GM10266 (cell line): ENCODE measurements at regions not wholly inside any gene's neighbourhood (a gene's known extent, or its start where the extent isn't known, plus 50 kb on each side); places are given as distances from the start of the nearest gene placed in this dataset.

Experiments
- DNase-seq: peaks from one replicate; pipeline ENCODE4 v3.0.0; 2012; ENCODE audit errors: extremely low spot score
- CTCF ChIP-seq: IDR thresholded peaks from 2 replicates; pipeline ENCODE4 v1.5.1; 2012; ENCODE audit warnings: mild to moderate bottlenecking, low read depth; ENCODE audit not compliant: control insufficient read depth, insufficient read depth; ENCODE audit errors: missing control alignments

- TF ChIP-seq CTCF, result no peak
Observed at GRCh38 chr1:229815961-229816360, 189.9 kb downstream of the URB2 start.

DNA sequence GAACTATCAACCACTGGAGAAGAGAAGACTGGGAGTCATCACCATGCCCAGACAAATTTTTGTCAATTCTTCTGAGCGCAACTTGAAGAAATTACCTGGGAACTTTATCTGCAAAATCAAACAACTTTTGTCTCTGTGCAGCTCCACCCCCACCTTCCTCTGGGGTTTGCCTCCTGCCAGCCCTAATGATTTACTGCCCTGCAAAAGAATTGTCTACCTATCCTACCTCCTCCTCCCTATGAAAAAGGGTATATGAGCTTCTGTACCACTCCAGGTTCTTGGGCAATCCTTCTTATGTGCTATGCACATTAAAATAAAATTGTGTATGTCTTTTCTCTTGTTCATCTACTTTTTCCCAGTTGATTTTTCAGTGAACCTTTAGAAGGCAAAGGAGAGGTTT is 191.9 kb downstream of the URB2 start:
- no peak for DNase-seq
- no peak for TF ChIP-seq CTCF

More at GRCh38 chr1:229815961-229816360, 189.9 kb downstream of the URB2 start:
- DNase-seq, result no peak

GRCh38 chr1:229819091-229819490 is 193.0 kb downstream of the URB2 start:
- TF ChIP-seq CTCF, result no peak
- no peak for DNase-seq

- no peak for DNase-seq
- TF ChIP-seq CTCF, result no peak
Observed at GRCh38 chr1:229822026-229822425, 196.0 kb downstream of the URB2 start.

- TF ChIP-seq CTCF, result no peak
- no peak for DNase-seq
Observed at GRCh38 chr1:229825042-229825441, 199.0 kb downstream of the URB2 start.

- no peak for TF ChIP-seq CTCF
- no peak for DNase-seq
Observed at GRCh38 chr1:229828461-229828860, 202.4 kb downstream of the URB2 start.

DNA sequence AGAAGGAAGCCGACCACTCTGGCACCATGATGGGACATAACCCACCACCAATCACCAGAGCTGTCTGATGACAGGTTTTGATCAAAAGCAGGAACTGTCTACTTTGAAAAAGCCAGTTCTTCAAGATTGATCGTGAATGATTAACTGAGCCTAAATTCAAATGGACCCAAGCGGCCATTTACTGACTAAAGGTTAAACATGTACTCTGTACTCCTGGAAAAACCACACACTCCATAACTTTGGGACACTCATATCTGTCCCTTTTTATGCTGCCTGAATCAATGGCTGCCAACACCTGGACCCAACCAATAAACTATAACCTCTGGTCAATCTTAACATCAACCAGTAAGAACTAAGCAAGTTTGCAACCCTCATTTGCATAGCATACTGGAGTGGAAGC is 206.6 kb downstream of the URB2 start:
- TF ChIP-seq CTCF, result no peak
- no peak for DNase-seq
